ENCODE measurements at regions not wholly inside any gene's neighbourhood (a gene's known extent, or its start where the extent isn't known, plus 50 kb on each side); places are given as distances from the start of the nearest gene placed in this dataset.

GRCh38 chr13:54317722-54318121 is 1289.1 kb downstream of the OLFM4 start:
- no peak for DNase-seq
- intact Hi-C loops (cut with DNase I; ENCODE audit: low total_unique reads): no loop called here

GRCh38 chr13:54337540-54337939 is 1308.9 kb downstream of the OLFM4 start:
- no peaks in the 10 kb centered on the region for H3K36me3 ChIP-seq
- H3K4me1 ChIP-seq: no peaks in the 10 kb centered on the region
- intact Hi-C loops (cut with DNase I; ENCODE audit: low total_unique reads): no loop called here
- DNase-seq: no peak
- no peak overlapping the region for H3K27ac ChIP-seq
- H3K4me3 ChIP-seq: no peak overlapping the region
- no peaks in the 10 kb centered on the region for H3K27me3 ChIP-seq (replicated peaks in 1 of 7)
- H3K9me3 ChIP-seq: peaks cover 0 to 15% (median 4%) of the 10 kb centered on the region in 8 donors
- TF ChIP-seq POLR2A (IDR thresholded peaks at IDR 0.05) (no peak), POLR2AphosphoS5 (IDR thresholded peaks at IDR 0.05) (no peak)
- TF ChIP-seq, protein P1, sequence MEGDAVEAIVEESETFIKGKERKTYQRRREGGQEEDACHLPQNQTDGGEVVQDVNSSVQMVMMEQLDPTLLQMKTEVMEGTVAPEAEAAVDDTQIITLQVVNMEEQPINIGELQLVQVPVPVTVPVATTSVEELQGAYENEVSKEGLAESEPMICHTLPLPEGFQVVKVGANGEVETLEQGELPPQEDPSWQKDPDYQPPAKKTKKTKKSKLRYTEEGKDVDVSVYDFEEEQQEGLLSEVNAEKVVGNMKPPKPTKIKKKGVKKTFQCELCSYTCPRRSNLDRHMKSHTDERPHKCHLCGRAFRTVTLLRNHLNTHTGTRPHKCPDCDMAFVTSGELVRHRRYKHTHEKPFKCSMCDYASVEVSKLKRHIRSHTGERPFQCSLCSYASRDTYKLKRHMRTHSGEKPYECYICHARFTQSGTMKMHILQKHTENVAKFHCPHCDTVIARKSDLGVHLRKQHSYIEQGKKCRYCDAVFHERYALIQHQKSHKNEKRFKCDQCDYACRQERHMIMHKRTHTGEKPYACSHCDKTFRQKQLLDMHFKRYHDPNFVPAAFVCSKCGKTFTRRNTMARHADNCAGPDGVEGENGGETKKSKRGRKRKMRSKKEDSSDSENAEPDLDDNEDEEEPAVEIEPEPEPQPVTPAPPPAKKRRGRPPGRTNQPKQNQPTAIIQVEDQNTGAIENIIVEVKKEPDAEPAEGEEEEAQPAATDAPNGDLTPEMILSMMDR (IDR thresholded peaks at IDR 0.05 in 8 of 11, conservative IDR thresholded peaks at IDR 0.05 in 3 of 11): no peak

More at GRCh38 chr13:54317722-54318121, 1289.1 kb downstream of the OLFM4 start:
- TF ChIP-seq POLR2AphosphoS5 (IDR thresholded peaks at IDR 0.05): no peak
- no peak for TF ChIP-seq POLR2A (IDR thresholded peaks at IDR 0.05)
- TF ChIP-seq, protein P1 (IDR thresholded peaks at IDR 0.05 in 8 of 11, conservative IDR thresholded peaks at IDR 0.05 in 3 of 11): no peak
- WGBS, 5 donors: 50 to 85% (median 67%) methylated on average over 3 to 8 of the region's 8 CpGs
- Histone ChIP-seq H3K4me1 (no peaks in the 10 kb centered on the region), H3K27ac (no peak overlapping the region), H3K4me3 (no peak overlapping the region), H3K36me3 (no peaks in the 10 kb centered on the region), H3K27me3 (replicated peaks in 1 of 7) (no peaks in the 10 kb centered on the region), H3K9me3 (peaks cover 0 to 70% (median 10%) of the 10 kb centered on the region in 8 donors)

GRCh38 chr13:54347531-54347930 is 1318.9 kb downstream of the OLFM4 start:
- no peaks in the 10 kb centered on the region for H3K36me3 ChIP-seq
- H3K9me3 ChIP-seq: peaks cover 0 to 19% (median 7%) of the 10 kb centered on the region in 8 donors
- intact Hi-C loops (cut with DNase I; ENCODE audit: low total_unique reads): no loop called here
- no peak overlapping the region for H3K4me3 ChIP-seq
- 62 to 84% (median 80%) methylated on average over 2 of the region's 2 CpGs for WGBS, 5 donors
- H3K4me1 ChIP-seq: no peaks in the 10 kb centered on the region
- TF ChIP-seq POLR2A (IDR thresholded peaks at IDR 0.05) (no peak), POLR2AphosphoS5 (IDR thresholded peaks at IDR 0.05) (no peak)
- TF ChIP-seq, protein P1 (IDR thresholded peaks at IDR 0.05 in 8 of 11, conservative IDR thresholded peaks at IDR 0.05 in 3 of 11): no peak
- no peaks in the 10 kb centered on the region for H3K27me3 ChIP-seq (replicated peaks in 1 of 7)
- no peak overlapping the region for H3K27ac ChIP-seq
- DNase-seq: no peak

DNA sequence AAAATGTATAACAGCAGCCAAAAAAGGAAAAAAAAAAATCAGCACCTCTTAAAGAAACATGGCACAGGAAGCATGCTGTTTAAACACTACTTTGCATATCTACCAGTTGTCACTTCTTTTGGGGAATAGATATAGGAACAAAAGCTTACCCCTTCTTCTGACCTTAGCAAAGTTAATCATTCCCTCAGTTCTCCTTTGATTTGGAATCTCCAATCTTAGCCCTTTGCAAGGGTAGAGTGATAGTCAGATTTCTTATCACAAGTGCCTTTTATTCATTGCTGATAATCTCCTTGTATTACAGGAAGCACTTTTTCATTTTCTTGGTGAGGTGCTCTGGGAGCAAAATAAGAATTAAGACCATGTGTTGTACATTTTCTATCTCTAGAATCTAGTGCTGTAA is 1327.6 kb downstream of the OLFM4 start:
- intact Hi-C loops (cut with DNase I; ENCODE audit: low total_unique reads): no loop called here
- DNase-seq: no peak
- H3K9me3 ChIP-seq: peaks cover 0 to 12% (median 0%) of the 10 kb centered on the region in 8 donors
- no peaks in the 10 kb centered on the region for H3K4me1 ChIP-seq
- H3K27ac ChIP-seq: no peak overlapping the region
- TF ChIP-seq POLR2AphosphoS5 (IDR thresholded peaks at IDR 0.05) (no peak), POLR2A (IDR thresholded peaks at IDR 0.05) (no peak)
- TF ChIP-seq, protein P1 (IDR thresholded peaks at IDR 0.05 in 8 of 11, conservative IDR thresholded peaks at IDR 0.05 in 3 of 11): no peak
- no peak overlapping the region for H3K4me3 ChIP-seq
- H3K27me3 ChIP-seq (replicated peaks in 1 of 7): no peaks in the 10 kb centered on the region
- no peaks in the 10 kb centered on the region for H3K36me3 ChIP-seq

All from spleen (tissue), 11 donors.